ENCODE measurements at regions not wholly inside any gene's neighbourhood (a gene's known extent, or its start where the extent isn't known, plus 50 kb on each side); places are given as distances from the start of the nearest gene placed in this dataset.

- DNase-seq, result no peak
These were observed 557.5 kb upstream of the PCDH15 start for GRCh38 chr10:55358539-55358938.

GRCh38 chr10:55353414-55353813 lies 552.4 kb upstream of the PCDH15 start:
- DNase-seq, result no peak

- no peak for DNase-seq
These were observed 550.4 kb upstream of the PCDH15 start for GRCh38 chr10:55351431-55351830.

GRCh38 chr10:55348534-55348933 lies 547.5 kb upstream of the PCDH15 start:
- no peak for DNase-seq

- DNase-seq, result no peak
These were observed 529.5 kb upstream of the PCDH15 start for GRCh38 chr10:55330486-55330885.

GRCh38 chr10:55329796-55330195 lies 528.8 kb upstream of the PCDH15 start:
- no peak for DNase-seq

- DNase-seq, result no peak
These were observed 519.2 kb upstream of the PCDH15 start for GRCh38 chr10:55320187-55320700.

- DNase-seq, result no peak
These were observed 511.0 kb upstream of the PCDH15 start for GRCh38 chr10:55311848-55312635.

- no peak for DNase-seq
These were observed 509.1 kb upstream of the PCDH15 start for GRCh38 chr10:55310143-55310542.

- DNase-seq, result no peak
These were observed 504.3 kb upstream of the PCDH15 start for GRCh38 chr10:55305285-55305684.

- no peak for DNase-seq
These were observed 486.3 kb upstream of the PCDH15 start for GRCh38 chr10:55287346-55287745.

GRCh38 chr10:55283031-55283430 lies 482.0 kb upstream of the PCDH15 start:
- DNase-seq, result no peak

GRCh38 chr10:55280696-55281095 lies 479.7 kb upstream of the PCDH15 start:
- no peak for DNase-seq

- no peak for DNase-seq
These were observed 476.5 kb upstream of the PCDH15 start for GRCh38 chr10:55277549-55277948.

- DNase-seq, result no peak
These were observed 473.3 kb upstream of the PCDH15 start for GRCh38 chr10:55274367-55274766.

- no peak for DNase-seq
These were observed 472.9 kb upstream of the PCDH15 start for GRCh38 chr10:55273946-55274345.

GRCh38 chr10:55272886-55273285 lies 471.9 kb upstream of the PCDH15 start:
- DNase-seq, result no peak

GRCh38 chr10:55266797-55267196 lies 465.8 kb upstream of the PCDH15 start:
- no peak for DNase-seq

- no peak for DNase-seq
These were observed 462.3 kb upstream of the PCDH15 start for GRCh38 chr10:55263327-55263726.

- DNase-seq, result no peak
These were observed 441.5 kb upstream of the PCDH15 start for GRCh38 chr10:55242544-55242943.

- no peak for DNase-seq
These were observed 436.4 kb upstream of the PCDH15 start for GRCh38 chr10:55237462-55237861.

- DNase-seq, result no peak
These were observed 432.5 kb upstream of the PCDH15 start for GRCh38 chr10:55233505-55233904.

GRCh38 chr10:55233090-55233489 lies 432.1 kb upstream of the PCDH15 start:
- DNase-seq, result no peak

- no peak for DNase-seq
These were observed 431.5 kb upstream of the PCDH15 start for GRCh38 chr10:55232553-55232952.

GRCh38 chr10:55227967-55228366 lies 426.9 kb upstream of the PCDH15 start:
- no peak for DNase-seq
